DOHH2 (cell line): ENCODE measurements at regions not wholly inside any gene's neighbourhood (a gene's known extent, or its start where the extent isn't known, plus 50 kb on each side); places are given as distances from the start of the nearest gene placed in this dataset.

Experiments
- EZH2phosphoT487 ChIP-seq: fragments of 200-600 bp; sonication (generic); IDR thresholded peaks from 2 replicates; pipeline ENCODE4 v1.6.1; 2017; ENCODE audit warnings: borderline replicate concordance, mild to moderate bottlenecking, antibody characterized with exemption, low read length, moderate library complexity, mixed read lengths
- TF ChIP-seq, protein P1 (sequence below): fragments of 200-600 bp; sonication (generic); IDR thresholded peaks from one replicate; pipeline ENCODE4 v1.5.1; 2014; ENCODE audit warnings: antibody characterized with exemption, mild to moderate bottlenecking, low read depth, low read length; ENCODE audit not compliant: poor library complexity, severe bottlenecking

DNA sequence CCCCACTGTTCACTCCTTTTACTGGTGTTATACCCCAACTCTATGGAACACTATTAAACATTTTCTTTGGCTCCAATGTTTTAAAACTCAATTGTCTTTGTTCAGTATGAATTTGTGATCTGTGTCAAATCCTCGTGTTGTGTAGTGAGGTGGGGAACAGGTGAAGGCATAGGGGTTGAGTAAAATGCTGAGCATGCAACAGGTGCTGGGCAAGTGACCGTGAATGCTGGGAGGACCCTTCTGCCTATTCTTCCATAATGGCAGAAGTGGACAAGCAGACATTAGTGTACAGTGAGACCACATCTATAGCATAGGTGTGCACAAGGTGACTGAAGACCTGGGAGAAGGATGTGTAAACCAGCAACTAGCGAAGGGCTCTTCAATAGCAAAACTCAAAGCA, 1188.0 kb downstream of the UQCRFS1 start:
- TF ChIP-seq, protein P1, sequence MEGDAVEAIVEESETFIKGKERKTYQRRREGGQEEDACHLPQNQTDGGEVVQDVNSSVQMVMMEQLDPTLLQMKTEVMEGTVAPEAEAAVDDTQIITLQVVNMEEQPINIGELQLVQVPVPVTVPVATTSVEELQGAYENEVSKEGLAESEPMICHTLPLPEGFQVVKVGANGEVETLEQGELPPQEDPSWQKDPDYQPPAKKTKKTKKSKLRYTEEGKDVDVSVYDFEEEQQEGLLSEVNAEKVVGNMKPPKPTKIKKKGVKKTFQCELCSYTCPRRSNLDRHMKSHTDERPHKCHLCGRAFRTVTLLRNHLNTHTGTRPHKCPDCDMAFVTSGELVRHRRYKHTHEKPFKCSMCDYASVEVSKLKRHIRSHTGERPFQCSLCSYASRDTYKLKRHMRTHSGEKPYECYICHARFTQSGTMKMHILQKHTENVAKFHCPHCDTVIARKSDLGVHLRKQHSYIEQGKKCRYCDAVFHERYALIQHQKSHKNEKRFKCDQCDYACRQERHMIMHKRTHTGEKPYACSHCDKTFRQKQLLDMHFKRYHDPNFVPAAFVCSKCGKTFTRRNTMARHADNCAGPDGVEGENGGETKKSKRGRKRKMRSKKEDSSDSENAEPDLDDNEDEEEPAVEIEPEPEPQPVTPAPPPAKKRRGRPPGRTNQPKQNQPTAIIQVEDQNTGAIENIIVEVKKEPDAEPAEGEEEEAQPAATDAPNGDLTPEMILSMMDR = no peak
- no peak for TF ChIP-seq EZH2phosphoT487
